ENCODE measurements at regions not wholly inside any gene's neighbourhood (a gene's known extent, or its start where the extent isn't known, plus 50 kb on each side); places are given as distances from the start of the nearest gene placed in this dataset.
"Not testable (repeated sequence)": the region's sequence is repeated elsewhere in the genome, so short reads cannot be mapped to it uniquely, and the experiment has no call there.

- Histone ChIP-seq H3K4me3 (ENCODE audit: low read length) (no peak overlapping the region), H3K27me3 (ENCODE audit: control insufficient read depth, low read length) (no peaks in the 10 kb centered on the region), H3K79me2 (ENCODE audit: control insufficient read depth, low read length) (no peaks in the 10 kb centered on the region), H3K36me3 (ENCODE audit: control insufficient read depth, low read length) (no peaks in the 10 kb centered on the region), H4K20me1 (ENCODE audit: control insufficient read depth, insufficient read depth, low read depth, low read length) (no peaks in the 10 kb centered on the region), H3K27ac (ENCODE audit: low read depth, low read length) (no peak overlapping the region), H3K9me2 (replicated peaks; ENCODE audit: control insufficient read depth, low read length) (no peaks in the 10 kb centered on the region), H3K9me3 (ENCODE audit: control insufficient read depth, insufficient read depth, low read length) (peaks cover 3% of the 10 kb centered on the region; the same call in 1 of the 2 replicates), H3K4me2 (ENCODE audit: low read length) (no peak overlapping the region), H3F3A (ENCODE audit: control insufficient read depth, insufficient read depth) (no peaks in the 10 kb centered on the region), H3K4me1 (ENCODE audit: control insufficient read depth, low read length) (no peaks in the 10 kb centered on the region)
- TF ChIP-seq CTCF (IDR thresholded peaks at IDR 0.05; ENCODE audit: low read depth, low read length, poor library complexity, severe bottlenecking) (no peak), EZH2phosphoT487 (IDR thresholded peaks at IDR 0.05; ENCODE audit: borderline replicate concordance, low read length) (no peak)
Measured at GRCh38 chr5:25190521-25191000, 545.8 kb upstream of the CDH10 start.

DNA sequence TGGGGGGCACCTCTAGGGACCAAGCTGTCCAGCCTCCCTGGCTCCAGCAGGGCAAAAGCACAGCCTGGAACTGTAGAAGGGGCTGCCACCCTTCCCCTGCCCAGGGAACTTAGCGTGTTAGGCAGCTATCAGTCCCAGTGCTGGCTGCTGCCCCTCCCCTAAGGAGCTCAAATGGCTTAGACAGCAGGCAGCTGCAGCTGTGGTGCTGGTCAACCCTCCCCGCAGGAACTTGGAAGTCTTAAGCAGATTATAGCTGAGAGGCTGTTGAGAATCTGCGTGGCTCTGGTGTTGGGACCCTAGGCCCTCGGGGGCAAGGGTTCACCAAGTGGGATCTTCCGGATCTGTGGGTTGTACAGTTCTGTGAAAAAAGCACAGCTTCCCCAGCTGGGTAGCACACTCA is 536.5 kb upstream of the CDH10 start:
- Histone ChIP-seq H3K9me2 (replicated peaks; ENCODE audit: control insufficient read depth, low read length) (no peaks in the 10 kb centered on the region), H3K36me3 (ENCODE audit: control insufficient read depth, low read length) (no peaks in the 10 kb centered on the region), H3K4me1 (ENCODE audit: control insufficient read depth, low read length) (no peaks in the 10 kb centered on the region), H3K9me3 (ENCODE audit: control insufficient read depth, insufficient read depth, low read length) (peaks cover 1% of the 10 kb centered on the region; the same call in 1 of the 2 replicates), H3K27me3 (ENCODE audit: control insufficient read depth, low read length) (no peaks in the 10 kb centered on the region), H4K20me1 (ENCODE audit: control insufficient read depth, insufficient read depth, low read depth, low read length) (no peaks in the 10 kb centered on the region), H3K27ac (ENCODE audit: low read depth, low read length) (no peak overlapping the region), H3K4me2 (ENCODE audit: low read length) (no peak overlapping the region), H3F3A (ENCODE audit: control insufficient read depth, insufficient read depth) (no peaks in the 10 kb centered on the region), H3K79me2 (ENCODE audit: control insufficient read depth, low read length) (no peaks in the 10 kb centered on the region), H3K4me3 (ENCODE audit: low read length) (no peak overlapping the region)
- TF ChIP-seq EZH2phosphoT487 (IDR thresholded peaks at IDR 0.05; ENCODE audit: borderline replicate concordance, low read length) (no peak), CTCF (IDR thresholded peaks at IDR 0.05; ENCODE audit: low read depth, low read length, poor library complexity, severe bottlenecking) (no peak)

DNA sequence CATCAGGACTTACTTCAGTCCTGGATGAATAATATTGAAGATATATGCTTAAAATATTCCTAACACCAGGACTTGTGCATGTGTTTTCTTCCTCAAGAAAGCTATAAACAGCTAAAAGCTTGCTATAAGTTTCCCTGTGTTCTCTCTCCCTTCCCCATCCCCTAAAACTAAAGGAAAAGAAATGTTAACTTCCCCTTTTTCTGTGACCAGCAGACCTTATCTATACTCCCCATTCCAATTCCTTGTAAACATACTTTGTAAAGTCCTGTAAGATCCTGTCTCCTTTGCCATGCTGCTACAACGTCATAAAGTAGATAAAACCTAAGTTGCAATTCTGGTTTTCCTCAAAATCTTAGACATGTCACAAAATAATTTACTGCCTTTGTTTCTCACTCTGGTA is 517.8 kb upstream of the CDH10 start:
- H3K4me3 ChIP-seq (ENCODE audit: low read length); H3K9me2 ChIP-seq (replicated peaks; ENCODE audit: control insufficient read depth, low read length); H3F3A ChIP-seq (ENCODE audit: control insufficient read depth, insufficient read depth); H3K27me3 ChIP-seq (ENCODE audit: control insufficient read depth, low read length); H3K79me2 ChIP-seq (ENCODE audit: control insufficient read depth, low read length); H3K4me1 ChIP-seq (ENCODE audit: control insufficient read depth, low read length); H3K4me2 ChIP-seq (ENCODE audit: low read length); H3K36me3 ChIP-seq (ENCODE audit: control insufficient read depth, low read length); H3K27ac ChIP-seq (ENCODE audit: low read depth, low read length); H3K9me3 ChIP-seq (ENCODE audit: control insufficient read depth, insufficient read depth, low read length); H4K20me1 ChIP-seq (ENCODE audit: control insufficient read depth, insufficient read depth, low read depth, low read length): not testable (repeated sequence)

DNA sequence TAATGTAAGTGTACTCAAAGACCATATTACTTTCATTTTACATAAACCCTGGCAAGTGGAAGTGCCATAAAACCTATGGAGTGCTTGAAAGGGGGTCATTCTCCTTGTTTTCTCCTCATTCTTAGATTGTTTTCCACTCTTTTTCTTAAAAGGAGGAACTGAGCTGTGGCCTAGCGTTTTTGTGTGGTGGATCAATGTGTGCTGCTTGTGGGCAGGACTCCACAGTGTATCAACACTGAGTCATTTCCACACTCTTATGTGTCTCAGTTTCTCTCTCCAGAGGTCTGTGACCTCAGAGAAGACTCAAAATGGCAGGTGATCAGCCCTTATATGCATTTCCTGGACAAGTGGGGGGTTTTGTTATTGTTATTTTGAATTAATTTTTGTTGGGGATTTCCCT is 516.1 kb upstream of the CDH10 start:
- H3F3A ChIP-seq (ENCODE audit: control insufficient read depth, insufficient read depth), result no peaks in the 10 kb centered on the region
- no peak overlapping the region for H3K27ac ChIP-seq (ENCODE audit: low read depth, low read length)
- no peaks in the 10 kb centered on the region for H3K4me1 ChIP-seq (ENCODE audit: control insufficient read depth, low read length)
- no peaks in the 10 kb centered on the region for H3K9me3 ChIP-seq (ENCODE audit: control insufficient read depth, insufficient read depth, low read length)
- H3K27me3 ChIP-seq (ENCODE audit: control insufficient read depth, low read length), result no peaks in the 10 kb centered on the region
- H3K4me2 ChIP-seq (ENCODE audit: low read length), result no peak overlapping the region
- no peaks in the 10 kb centered on the region for H3K9me2 ChIP-seq (replicated peaks; ENCODE audit: control insufficient read depth, low read length)
- no peaks in the 10 kb centered on the region for H3K79me2 ChIP-seq (ENCODE audit: control insufficient read depth, low read length)
- H3K4me3 ChIP-seq (ENCODE audit: low read length), result no peak overlapping the region
- no peaks in the 10 kb centered on the region for H4K20me1 ChIP-seq (ENCODE audit: control insufficient read depth, insufficient read depth, low read depth, low read length)
- no peaks in the 10 kb centered on the region for H3K36me3 ChIP-seq (ENCODE audit: control insufficient read depth, low read length)
- no peak for TF ChIP-seq EZH2phosphoT487 (IDR thresholded peaks at IDR 0.05; ENCODE audit: borderline replicate concordance, low read length)
- TF ChIP-seq CTCF (IDR thresholded peaks at IDR 0.05; ENCODE audit: low read depth, low read length, poor library complexity, severe bottlenecking), result no peak

Data from DOHH2 (cell line).